PFSK-1 (cell line): ENCODE measurements at regions not wholly inside any gene's neighbourhood (a gene's known extent, or its start where the extent isn't known, plus 50 kb on each side); places are given as distances from the start of the nearest gene placed in this dataset.

ENCODE experiments used
- POLR2AphosphoS5 ChIP-seq: IDR thresholded peaks from 2 replicates; pipeline ENCODE4 v1.6.1; 2012; ENCODE audit warnings: low read depth, mild to moderate bottlenecking, control low read depth, low read length, moderate library complexity
- TF ChIP-seq, protein P1 (sequence below), 2 experiments: IDR thresholded peaks; 2 replicates each; pipeline versions ENCODE4 v1.6.1 to v1.8.0; 2011 to 2012; ENCODE audit warnings: low read depth in 2 of 2, low read length in 2 of 2, control low read depth in 1 of 2, inconsistent platforms in 1 of 2, mild to moderate bottlenecking in 1 of 2, moderate library complexity in 1 of 2; ENCODE audit not compliant: insufficient read depth in 1 of 2

DNA sequence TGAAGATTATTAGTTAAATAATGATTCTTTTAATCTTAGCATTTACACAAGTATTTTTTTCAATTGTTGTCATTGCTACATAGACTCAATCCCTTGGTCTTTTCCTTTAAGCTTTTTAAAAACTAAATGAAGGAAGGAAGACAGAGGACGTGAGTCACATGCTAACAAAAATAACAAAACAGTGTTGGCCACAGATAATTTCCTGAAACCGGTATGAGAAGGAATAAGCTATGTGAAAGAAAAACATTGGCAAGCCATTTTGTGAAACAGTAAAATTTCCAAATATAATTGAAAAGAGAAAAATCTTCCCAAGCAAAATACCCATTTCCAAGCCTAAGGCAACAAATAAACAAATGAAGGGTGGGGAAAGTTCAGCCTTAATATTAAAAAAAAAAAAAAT lies 223.0 kb downstream of the AHR start:
- TF ChIP-seq, protein P1, sequence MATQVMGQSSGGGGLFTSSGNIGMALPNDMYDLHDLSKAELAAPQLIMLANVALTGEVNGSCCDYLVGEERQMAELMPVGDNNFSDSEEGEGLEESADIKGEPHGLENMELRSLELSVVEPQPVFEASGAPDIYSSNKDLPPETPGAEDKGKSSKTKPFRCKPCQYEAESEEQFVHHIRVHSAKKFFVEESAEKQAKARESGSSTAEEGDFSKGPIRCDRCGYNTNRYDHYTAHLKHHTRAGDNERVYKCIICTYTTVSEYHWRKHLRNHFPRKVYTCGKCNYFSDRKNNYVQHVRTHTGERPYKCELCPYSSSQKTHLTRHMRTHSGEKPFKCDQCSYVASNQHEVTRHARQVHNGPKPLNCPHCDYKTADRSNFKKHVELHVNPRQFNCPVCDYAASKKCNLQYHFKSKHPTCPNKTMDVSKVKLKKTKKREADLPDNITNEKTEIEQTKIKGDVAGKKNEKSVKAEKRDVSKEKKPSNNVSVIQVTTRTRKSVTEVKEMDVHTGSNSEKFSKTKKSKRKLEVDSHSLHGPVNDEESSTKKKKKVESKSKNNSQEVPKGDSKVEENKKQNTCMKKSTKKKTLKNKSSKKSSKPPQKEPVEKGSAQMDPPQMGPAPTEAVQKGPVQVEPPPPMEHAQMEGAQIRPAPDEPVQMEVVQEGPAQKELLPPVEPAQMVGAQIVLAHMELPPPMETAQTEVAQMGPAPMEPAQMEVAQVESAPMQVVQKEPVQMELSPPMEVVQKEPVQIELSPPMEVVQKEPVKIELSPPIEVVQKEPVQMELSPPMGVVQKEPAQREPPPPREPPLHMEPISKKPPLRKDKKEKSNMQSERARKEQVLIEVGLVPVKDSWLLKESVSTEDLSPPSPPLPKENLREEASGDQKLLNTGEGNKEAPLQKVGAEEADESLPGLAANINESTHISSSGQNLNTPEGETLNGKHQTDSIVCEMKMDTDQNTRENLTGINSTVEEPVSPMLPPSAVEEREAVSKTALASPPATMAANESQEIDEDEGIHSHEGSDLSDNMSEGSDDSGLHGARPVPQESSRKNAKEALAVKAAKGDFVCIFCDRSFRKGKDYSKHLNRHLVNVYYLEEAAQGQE (IDR thresholded peaks at IDR 0.05; ENCODE audit: insufficient read depth in 1 of 2, low read depth in 2 of 2, low read length in 2 of 2), result no peak
- no peak for TF ChIP-seq POLR2AphosphoS5
